HG03457 (cell line): ENCODE measurements at regions not wholly inside any gene's neighbourhood (a gene's known extent, or its start where the extent isn't known, plus 50 kb on each side); places are given as distances from the start of the nearest gene placed in this dataset.

Source experiments
- ATAC-seq: cut with Tn5 transposase; IDR thresholded peaks from one replicate; pipeline ENCODE4 v1.9.1; 2021; ENCODE audit warnings: moderate number of reproducible peaks; ENCODE audit not compliant: unreplicated experiment

DNA sequence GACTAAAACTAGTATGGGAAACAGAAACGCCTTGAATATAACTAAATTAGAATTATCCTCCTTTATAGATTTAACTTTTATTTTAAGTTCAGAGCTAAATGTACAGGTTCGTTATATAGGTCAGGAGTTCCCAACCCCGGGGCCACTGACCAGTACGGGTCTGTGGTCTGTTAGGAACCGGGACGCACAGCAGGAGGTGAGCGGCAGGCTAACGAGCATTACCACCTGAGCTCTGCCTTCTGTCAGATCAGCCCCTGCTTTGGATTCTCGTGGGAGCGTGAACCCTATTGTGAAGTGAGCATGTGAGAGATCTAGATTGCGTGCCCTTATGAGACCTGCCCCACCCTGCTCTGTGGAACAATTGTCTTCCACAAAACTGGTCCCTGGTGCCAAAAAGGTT lies 51.0 kb downstream of the FAT4 start:
- ATAC-seq: no peak

DNA sequence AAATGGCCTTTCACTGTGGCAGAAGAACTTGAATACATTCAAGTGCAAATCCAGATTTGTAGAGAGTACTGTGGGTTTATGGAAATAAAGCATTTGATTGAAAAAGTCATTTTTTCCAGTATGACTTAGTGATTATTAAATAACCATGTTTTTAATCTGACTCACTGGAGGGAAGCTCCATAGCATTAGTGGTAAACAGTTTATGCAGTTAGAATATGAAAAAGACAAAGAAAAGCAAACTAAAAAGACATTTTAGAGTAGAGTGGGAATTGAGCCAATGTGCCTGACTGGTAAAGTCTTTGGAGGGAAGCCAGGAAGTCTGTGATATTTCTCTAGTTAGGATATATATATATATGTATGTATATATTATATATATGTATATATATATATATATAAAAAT lies 53.4 kb downstream of the FAT4 start:
- ATAC-seq: no peak

DNA sequence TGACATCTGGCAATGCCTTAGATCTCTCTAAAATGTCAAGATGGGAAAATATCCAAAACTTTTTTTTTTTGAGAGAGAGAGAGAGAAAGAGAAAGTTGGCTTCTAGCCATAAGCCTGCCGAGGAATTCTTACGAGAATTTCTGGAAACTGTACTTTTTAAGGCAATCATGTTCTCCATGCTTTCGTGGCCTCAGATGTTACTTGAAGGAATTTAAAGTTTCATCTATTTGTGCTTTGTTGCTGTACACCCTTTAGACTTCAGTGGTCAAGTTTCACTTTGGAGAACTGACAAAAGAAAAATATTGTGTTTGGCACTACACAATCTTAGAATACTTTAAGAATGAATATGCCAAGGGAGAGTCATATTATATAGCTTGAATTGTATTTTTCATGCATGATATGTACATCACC lies 53.9 kb downstream of the FAT4 start:
- no peak for ATAC-seq

DNA sequence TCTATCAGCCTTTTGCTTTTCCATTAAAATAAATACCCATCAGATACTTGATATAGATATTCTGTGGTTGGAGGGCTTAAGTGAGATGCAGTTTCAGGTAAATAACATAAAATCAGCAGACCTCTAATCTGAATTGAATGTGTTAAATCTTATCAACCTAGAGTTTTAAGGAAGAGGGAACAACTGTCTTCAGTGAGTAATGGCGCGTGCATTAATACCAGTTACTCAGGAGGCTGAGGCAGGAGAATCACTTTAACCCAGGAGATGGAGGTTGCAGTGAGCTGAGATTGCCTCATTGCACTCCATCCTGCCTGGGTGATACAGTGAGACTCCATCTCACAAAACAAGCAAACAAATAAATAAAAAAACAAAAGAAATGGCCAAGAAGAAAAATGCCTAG lies 54.3 kb downstream of the FAT4 start:
- no peak for ATAC-seq

DNA sequence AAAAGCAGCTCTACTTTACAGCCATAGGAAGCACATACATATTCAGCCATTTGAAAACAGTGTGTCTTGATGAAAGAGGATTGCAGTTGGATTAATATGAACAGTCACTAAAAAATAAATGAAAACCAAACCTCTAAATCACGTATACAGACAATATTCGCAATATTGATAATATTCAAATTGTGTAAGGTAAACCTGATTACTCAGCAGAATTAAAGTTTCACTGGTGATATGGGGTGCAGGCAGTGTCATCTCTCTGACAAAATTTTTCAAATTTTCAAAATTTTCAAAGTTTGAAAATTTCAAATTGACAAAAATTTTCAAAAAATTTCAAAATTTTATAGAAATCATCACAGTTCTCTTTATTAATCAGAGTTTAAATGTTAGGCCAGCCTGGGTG lies 55.7 kb downstream of the FAT4 start:
- ATAC-seq: no peak

DNA sequence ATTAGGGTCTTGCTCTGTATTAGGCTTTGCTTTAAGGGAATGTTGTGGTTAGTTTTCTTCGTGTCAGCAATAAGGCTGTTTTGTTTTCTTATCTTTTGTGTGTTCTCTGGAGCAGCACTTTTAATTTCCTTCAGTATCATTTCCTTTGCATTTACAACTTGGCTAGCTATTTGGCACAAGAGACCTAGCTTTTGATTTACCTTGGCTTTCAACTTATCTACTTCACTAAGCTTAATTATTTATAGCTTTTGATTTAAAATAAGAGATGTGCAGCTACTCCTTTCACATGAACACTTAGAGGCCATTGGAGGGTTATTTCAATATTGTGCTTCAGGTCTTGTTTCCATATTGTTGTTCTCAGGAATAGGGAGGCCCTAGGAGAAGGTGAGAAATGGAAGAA lies 68.2 kb downstream of the FAT4 start:
- ATAC-seq: no peak

DNA sequence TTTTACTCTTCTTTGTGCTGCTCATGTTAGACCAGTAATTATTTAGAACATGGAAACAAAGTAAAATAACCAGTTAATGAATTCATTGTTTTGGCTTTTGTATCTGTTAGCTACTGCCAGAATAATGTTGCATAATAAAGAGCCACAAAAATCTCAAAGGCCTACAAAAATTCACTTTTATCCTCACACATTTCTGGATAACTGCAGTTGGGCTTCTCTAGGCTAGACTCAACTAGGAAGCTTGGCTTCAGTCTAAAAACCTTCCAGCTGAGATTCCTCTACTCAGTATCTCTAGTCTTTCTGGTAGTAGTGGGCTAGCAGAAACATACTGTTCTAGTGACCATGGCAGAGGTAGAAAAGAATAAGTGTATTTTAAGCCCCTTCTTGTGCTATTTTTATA lies 73.0 kb downstream of the FAT4 start:
- ATAC-seq: no peak

DNA sequence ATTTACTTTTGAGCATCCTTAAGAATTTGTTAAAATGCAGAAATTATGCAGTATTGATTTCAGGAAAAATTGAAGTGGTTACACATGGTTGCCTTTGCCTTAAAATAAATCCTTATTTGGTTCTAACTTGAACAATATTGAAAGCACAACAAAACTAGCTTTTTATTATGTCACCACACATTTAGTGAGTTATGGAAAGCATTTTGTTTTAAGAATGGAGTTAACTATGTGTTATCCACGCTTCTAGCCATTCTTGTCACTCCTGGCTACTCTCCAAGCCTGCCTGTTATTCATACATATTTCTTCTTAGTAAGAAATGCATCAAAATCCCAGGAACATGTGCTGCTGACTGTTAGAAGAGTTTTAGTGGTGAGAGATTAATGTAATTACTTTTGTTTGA lies 73.9 kb downstream of the FAT4 start:
- no peak for ATAC-seq

DNA sequence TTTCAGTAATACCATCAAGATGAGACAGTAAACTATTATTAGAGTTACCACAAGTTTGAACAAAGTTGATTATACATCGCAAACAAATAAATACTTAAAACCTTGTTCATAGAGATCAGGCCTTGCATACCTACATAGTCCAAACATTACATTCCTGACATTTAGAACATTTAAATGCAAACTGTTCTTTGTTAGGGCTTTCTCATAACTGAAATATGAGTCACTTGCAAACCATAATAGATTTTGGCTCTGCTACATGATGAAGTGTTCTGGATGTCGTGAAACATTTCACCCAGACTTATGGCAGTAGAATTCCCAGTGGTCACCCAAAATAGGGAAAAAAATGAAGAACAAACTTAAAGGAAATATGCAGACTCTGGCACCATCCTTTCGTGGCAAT lies 75.0 kb downstream of the FAT4 start:
- no peak for ATAC-seq

DNA sequence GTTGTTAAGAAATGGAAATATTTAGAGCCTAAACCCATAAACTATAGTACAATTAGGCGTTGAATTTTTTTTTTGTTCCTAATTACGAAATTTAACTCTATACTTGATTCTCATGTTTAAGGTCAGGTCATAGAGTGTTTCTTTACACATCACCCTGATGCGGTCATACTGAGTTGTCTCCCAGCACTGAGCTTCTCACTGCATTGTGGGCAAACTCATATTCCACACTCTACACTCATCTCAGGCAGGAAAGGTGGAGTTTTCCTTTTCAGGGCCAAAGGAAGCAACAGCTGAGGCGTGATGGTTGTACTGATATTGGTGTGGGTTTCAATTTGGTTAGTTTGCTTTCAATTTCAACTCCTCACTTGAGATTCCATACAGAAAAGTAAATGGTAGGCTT lies 75.4 kb downstream of the FAT4 start:
- no peak for ATAC-seq

DNA sequence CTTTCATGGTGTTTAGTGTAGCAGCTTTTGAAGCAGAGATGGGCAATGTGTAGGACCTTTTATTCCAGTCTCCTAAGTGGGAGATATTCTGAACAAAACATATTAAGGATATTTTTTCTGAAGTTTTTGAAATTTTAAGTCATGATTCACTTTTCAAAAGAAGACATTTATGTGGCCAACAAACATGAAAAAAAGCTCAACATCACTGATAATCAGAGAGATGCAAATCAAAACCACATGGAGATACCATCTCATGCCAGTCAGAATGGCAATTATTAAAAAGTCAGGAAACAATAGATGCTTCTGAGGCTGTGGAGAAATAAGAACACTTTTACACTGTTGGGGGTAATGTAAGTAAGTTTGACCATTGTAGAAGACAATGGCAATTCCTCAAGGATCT lies 76.0 kb downstream of the FAT4 start:
- no peak for ATAC-seq

DNA sequence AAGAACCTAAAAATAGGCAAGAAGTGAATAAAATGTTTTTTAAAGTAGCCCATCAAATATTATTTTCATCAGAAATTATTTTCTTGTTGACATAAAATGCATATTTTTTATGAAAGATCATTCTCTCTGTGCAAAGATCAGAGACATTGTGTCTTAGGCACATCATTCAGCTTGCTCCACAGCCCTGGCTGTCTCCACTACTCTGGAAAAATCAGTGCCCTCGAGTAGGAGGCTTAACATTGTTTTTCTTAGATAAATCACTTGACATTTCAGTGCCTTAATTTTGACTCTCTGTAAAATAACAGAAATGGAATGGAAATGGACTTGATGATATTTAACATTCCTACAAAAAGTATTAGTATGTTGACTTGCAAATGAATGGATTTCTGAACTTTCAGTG lies 77.9 kb downstream of the FAT4 start:
- no peak for ATAC-seq

DNA sequence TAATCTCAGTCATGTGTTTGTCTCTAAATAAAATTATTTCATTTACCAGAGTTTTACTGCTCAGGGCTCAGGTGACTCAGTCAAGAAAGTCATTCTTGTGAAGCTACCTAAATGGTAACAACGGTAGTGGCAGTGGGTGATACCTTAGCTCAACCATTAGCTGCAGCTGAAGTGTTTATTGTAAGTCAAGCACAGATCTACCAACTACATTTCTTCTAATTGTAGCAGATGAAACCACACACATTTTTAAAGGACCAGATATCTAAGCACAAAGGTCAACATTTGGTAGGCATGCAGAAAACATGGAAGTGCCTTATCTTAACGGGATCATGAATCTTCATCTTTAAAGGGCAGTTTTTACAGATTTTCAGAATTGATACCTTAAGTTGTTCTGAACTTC lies 79.1 kb downstream of the FAT4 start:
- no peak for ATAC-seq

DNA sequence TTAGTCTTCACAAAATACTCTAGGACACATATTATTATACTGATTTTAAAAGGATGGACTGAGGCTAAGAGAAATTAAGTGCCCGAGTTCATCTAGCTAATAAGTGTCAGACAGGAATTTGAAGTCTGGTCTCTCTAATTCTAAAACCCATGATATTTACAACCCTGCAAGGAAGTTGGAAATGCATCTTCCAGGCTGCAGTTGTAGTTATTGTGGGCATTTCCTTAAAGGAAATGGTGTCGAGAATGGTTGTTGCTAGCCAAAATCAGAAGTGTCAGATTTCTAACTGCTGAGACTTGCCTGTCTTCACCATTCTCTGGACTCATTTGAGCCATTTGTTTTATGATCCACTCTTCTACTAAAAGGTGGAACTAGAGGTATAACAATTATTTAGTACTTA lies 82.5 kb downstream of the FAT4 start:
- ATAC-seq: no peak

DNA sequence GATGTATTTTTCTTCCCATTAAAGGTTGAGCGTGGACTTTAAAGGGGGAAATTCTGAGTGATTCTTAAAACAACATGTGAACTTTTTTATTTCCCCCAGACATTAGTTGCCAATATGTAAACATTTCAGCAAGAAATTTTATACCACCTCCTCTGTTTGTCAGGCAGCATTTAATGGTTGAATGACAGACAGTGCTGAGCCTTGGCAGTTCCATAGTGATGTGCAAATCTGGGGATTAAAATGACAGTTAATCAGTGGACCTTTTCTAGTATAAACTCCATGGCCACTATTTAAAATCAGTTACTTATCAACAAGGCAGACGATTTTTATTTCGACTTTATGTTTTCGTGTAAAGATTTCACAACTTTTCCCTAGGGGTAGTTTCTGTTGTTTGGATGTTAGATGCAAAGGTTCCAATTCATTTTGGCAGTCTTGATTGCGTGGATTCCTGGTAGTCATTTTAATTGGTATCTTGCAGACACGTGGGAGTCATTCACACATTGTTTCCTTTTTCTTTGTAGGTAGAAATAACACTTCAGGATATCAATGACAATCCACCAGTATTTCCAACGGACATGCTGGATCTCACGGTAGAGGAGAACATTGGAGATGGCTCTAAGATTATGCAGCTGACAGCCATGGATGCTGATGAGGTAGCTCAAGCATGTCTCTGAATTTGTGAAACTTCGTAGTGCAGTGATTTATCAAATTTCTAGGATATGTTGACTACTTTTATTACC lies 83.7 kb downstream of the FAT4 start:
- ATAC-seq: no peak

DNA sequence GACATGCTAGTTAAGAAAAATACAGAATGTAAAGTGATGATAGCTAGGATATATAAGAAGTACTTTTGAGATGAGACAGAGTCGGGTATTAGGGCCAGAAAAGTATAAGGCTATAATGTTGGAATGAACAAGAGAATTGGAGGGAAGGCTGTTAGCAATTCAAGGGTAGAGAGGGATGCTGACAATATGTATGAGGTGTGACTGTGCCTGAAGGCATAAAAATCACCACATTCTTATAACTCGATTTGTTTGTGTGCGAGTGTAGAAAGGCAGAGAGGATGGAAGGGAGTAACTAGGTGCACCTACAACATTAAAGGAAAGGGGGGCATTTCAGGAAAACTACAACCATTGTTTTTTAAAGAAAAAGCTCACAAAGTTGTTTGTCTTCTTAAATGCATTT lies 86.0 kb downstream of the FAT4 start:
- ATAC-seq: no peak

DNA sequence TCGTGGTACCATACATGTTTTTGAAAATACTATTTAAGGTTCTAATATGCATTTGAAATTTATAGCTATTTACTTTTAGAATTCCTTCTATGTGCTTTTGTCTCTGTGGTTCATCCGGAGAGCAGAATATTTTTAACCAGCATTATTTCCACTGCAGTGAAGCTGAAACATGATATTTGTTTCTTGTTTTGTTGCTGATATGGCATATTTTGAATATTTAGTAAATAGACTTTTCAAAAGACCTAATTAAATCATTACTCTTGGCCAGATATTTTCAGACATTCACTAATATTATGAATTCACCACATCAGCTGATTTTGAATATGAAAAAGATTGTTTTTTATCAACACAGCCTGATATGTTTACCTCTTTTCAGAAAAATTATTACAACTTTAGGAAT lies 87.0 kb downstream of the FAT4 start:
- ATAC-seq: no peak

DNA sequence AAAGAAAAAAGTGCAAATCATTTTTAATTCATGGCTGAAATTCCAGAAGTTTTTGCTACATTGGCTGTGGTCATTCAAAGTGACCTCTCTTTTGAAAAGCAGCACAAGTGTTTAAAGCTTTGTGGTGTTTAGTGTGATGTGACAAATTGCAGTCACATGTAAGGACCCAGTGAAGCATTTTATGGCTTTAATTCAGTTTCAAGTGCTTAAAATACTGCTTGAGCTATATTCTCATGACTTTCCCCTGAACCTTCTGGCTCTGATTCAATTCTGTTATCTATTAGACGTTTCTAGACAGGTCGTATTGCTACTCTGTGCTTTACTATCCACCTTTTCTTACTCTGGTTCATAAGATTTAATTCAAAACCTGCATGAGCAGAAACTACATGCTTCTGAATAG lies 105.8 kb downstream of the FAT4 start:
- no peak for ATAC-seq

DNA sequence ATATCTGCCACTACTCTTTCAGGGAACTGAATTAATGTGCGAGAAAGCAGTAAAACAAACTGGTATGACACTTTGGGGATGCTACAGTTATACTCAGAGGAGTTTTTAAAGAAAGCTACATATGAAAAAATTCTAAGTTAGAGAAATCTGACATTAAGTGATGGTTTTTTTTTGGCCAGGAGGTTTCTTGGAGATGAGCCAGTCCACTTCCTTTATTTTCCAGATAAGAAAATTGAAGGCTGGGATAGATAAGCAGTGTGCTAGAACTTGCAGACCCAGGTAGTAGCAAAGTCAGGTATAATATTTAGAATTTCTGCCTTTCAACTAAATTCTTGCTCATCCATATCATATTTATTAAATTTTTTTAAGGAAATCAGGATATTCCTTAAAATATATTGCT lies 106.8 kb downstream of the FAT4 start:
- ATAC-seq: no peak

DNA sequence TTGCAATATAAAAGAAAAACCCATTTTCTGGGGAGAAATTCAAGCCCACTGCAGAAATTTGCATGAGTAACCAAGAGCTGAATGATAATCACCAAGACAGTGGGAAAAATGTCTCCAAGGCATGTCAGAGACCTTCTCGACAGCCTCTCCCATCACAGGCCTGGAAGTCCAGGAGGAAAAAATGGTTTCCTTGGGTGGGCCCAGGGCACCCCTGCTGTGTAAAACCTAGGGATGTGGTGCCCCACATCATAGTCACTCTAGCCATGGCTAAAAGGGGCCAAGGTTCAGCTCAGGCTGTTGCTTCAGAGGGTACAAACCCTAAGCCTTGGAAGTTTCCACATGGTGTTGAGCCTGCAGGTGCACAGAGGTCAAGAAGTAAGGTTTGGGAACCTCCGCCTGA lies 108.4 kb downstream of the FAT4 start:
- ATAC-seq: no peak

DNA sequence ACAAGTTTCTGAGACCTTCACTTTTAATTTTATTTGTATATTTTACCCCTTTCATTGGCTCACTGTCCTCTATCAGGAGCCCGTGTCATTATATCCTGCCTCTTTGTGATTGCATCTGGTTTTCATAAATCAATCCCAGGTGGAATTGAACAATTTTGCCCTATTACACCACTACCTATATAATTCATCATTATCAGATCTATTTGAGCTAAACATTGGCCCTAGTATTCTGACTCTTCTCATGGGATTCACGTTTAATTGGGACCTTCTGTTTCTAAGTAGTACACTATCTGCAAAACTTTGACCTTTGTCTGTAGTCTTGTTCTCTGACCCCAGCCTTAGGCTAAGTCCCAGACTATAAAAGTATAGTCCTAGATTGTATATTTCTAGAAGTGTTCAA lies 114.1 kb downstream of the FAT4 start:
- ATAC-seq: no peak

DNA sequence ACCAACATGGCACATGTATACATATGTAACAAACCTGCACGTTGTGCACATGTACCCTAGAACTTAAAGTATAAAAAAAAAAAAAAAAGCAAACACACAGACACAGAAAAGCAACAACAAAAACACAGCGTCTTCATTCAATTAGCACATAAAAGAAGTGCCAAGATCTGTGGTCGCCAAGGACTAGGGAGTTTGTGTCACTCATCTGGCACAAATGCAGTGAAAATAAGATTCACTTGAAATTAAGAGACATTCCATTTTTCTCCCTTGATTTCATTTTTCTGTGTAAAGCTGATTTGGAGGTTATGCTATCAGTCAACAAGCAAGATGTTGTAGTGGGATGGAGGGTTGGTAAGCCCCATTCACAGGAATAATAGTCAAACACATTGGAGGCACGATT lies 115.3 kb downstream of the FAT4 start:
- no peak for ATAC-seq

DNA sequence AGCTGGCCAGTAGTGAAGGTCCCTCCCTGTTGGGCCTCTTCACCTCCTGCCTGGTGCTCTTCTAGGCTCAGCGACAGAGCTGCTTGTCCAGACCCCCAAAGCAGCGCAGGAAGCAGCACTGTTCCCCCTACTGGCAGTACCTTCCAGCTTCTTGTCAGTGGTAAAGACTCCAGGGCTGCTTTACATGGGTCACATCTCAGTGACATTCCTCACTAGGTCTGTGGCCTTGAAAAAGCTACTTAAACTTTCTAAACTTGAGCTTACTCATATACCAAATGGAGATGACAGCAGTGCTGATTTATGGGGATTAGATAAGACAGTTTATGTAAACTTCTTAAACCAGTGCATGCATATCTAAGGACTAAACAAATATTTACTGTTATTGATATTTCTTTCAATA lies 117.3 kb downstream of the FAT4 start:
- no peak for ATAC-seq

DNA sequence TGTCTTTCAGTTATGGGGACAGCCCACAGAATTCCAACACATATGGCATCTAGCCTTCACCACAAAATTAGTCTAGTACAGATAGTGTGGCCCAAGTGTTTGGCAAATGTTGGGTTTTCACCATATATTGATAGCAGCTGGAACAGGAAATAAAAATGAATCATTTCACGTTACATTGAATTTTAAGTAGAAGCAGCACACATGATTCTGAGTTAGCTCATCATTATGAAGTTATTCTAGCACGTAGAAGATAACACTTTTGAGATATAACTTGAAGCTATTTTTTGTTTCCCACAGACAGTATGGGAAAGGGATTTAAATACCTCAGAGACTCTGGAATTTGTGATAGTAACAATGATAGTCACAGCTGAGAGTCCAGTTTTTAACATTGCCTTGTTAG lies 118.7 kb downstream of the FAT4 start:
- no peak for ATAC-seq
